SK-N-SH treated with all-trans-retinoic acid at 6 μM for 48 hours (cell line): ENCODE measurements at regions not wholly inside any gene's neighbourhood (a gene's known extent, or its start where the extent isn't known, plus 50 kb on each side); places are given as distances from the start of the nearest gene placed in this dataset.

Experiments
- ATAC-seq: fragments of 200-7000 bp; cut with Tn5 transposase; 3 replicates; pipeline ENCODE4 v1.9.1; 2020; ENCODE audit warnings: mild to moderate bottlenecking, moderate library complexity
- ARNTL ChIP-seq: fragments of 450-650 bp; formaldehyde crosslinking; IDR thresholded peaks from 2 replicates; pipeline ENCODE4 v1.5.0; 2020; ENCODE audit warnings: low read depth, mild to moderate bottlenecking, moderate library complexity, borderline replicate concordance
- BACH2 ChIP-seq: fragments of 250-450 bp; sonication (Bioruptor Pico); IDR thresholded peaks from 2 replicates; pipeline ENCODE4 v1.9.0; 2021; ENCODE audit warnings: mild to moderate bottlenecking, borderline replicate concordance
- CSDC2 ChIP-seq: fragments of 250-450 bp; sonication (Bioruptor Pico); IDR thresholded peaks from 2 replicates; pipeline ENCODE4 v1.5.0; 2020; ENCODE audit warnings: mild to moderate bottlenecking, moderate library complexity
- ESRRG ChIP-seq: fragments of 250-450 bp; sonication (Bioruptor Pico); IDR thresholded peaks from 2 replicates; pipeline ENCODE4 v1.6.1; 2021; ENCODE audit warnings: mild to moderate bottlenecking
- ISL1 ChIP-seq: fragments of 250-450 bp; sonication (Bioruptor Pico); IDR thresholded peaks from 2 replicates; pipeline ENCODE4 v2.1.2; 2022; ENCODE audit warnings: mild to moderate bottlenecking, moderate library complexity
- OSR1 ChIP-seq: fragments of 250-450 bp; sonication (Bioruptor Pico); IDR thresholded peaks from 2 replicates; pipeline ENCODE4 v1.8.0; 2022; ENCODE audit warnings: moderate library complexity, mild to moderate bottlenecking, inconsistent platforms
- RARB ChIP-seq: fragments of 250-450 bp; sonication (Bioruptor Pico); IDR thresholded peaks from 2 replicates; pipeline ENCODE4 v1.8.0; 2021; ENCODE audit warnings: mild to moderate bottlenecking, moderate library complexity
- SNAI2 ChIP-seq: fragments of 250-450 bp; sonication (Bioruptor Pico); IDR thresholded peaks from 2 replicates; pipeline ENCODE4 v1.5.0; 2020; ENCODE audit warnings: mild to moderate bottlenecking, moderate library complexity
- TOX ChIP-seq: fragments of 250-450 bp; sonication (Bioruptor Pico); IDR thresholded peaks from 2 replicates; pipeline ENCODE4 v1.8.0; 2021; ENCODE audit warnings: mild to moderate bottlenecking, moderate library complexity, borderline replicate concordance
- ZFP30 ChIP-seq: fragments of 450-650 bp; formaldehyde crosslinking; IDR thresholded peaks from 2 replicates; pipeline ENCODE4 v1.5.0; 2022; ENCODE audit warnings: mild to moderate bottlenecking, moderate library complexity
- ZNF70 ChIP-seq: fragments of 450-650 bp; formaldehyde crosslinking; IDR thresholded peaks from 2 replicates; pipeline ENCODE4 v1.5.0; 2020; ENCODE audit warnings: mild to moderate bottlenecking, moderate library complexity
- ZNF8 ChIP-seq: fragments of 450-650 bp; formaldehyde crosslinking; IDR thresholded peaks from 2 replicates; pipeline ENCODE4 v1.5.0; 2020; ENCODE audit warnings: mild to moderate bottlenecking, moderate library complexity
- TF ChIP-seq, protein P1 (sequence below): fragments of 250-450 bp; sonication (Bioruptor Pico); IDR thresholded peaks from 2 replicates; pipeline ENCODE4 v1.8.0; 2021; ENCODE audit warnings: low read depth, mild to moderate bottlenecking, moderate library complexity, borderline replicate concordance
- TF ChIP-seq, protein P2 (sequence below): fragments of 250-450 bp; sonication (Bioruptor Pico); IDR thresholded peaks from 2 replicates; pipeline ENCODE4 v1.5.1; 2021; ENCODE audit warnings: mild to moderate bottlenecking, moderate library complexity
- TF ChIP-seq, protein P3 (sequence below): fragments of 250-450 bp; sonication (Bioruptor Pico); IDR thresholded peaks from 2 replicates; pipeline ENCODE4 v1.5.1; 2020; ENCODE audit warnings: low read depth, mild to moderate bottlenecking, moderate library complexity
- TF ChIP-seq, protein P4 (sequence below): fragments of 250-450 bp; sonication (Bioruptor Pico); IDR thresholded peaks from 2 replicates; pipeline ENCODE4 v1.5.0; 2020; ENCODE audit warnings: mild to moderate bottlenecking, moderate library complexity

DNA sequence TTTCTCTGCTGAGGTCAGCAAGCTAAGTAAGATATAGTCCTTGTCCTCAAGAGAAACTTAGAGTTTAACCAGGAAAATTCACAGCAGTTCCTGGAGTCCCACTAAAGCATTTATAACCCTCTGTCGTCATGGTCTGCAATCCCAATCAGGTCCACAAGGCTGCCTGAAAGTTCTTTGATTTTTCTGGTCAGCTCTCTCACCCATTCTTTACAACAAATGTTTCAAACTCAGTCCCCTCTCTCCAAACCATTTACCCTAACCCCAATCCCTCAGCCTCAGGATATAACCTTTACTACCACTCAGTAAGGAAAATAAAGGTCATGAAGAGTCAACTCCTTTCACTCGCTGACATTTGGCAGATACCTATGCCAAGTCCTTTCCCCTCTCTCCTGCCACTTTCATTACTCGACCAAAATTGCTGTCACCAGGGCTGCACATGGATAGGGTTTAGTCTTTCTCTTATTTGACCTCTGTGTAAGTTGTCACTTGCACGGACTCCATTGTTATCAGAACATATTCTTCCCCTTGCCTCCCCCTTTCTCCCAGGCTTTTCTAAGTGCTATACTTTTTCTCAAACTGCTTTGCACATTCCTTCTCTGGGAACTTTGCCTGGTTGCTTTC lies 936.6 kb downstream of the NR2F1-AS1 start (continued):
- TF ChIP-seq, protein P1, sequence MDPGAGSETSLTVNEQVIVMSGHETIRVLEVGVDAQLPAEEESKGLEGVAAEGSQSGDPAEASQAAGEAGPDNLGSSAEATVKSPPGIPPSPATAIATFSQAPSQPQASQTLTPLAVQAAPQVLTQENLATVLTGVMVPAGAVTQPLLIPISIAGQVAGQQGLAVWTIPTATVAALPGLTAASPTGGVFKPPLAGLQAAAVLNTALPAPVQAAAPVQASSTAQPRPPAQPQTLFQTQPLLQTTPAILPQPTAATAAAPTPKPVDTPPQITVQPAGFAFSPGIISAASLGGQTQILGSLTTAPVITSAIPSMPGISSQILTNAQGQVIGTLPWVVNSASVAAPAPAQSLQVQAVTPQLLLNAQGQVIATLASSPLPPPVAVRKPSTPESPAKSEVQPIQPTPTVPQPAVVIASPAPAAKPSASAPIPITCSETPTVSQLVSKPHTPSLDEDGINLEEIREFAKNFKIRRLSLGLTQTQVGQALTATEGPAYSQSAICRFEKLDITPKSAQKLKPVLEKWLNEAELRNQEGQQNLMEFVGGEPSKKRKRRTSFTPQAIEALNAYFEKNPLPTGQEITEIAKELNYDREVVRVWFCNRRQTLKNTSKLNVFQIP (CRISPR knock-in tag) = no peak
- no peak for TF ChIP-seq ESRRG
- TF ChIP-seq, protein P2, sequence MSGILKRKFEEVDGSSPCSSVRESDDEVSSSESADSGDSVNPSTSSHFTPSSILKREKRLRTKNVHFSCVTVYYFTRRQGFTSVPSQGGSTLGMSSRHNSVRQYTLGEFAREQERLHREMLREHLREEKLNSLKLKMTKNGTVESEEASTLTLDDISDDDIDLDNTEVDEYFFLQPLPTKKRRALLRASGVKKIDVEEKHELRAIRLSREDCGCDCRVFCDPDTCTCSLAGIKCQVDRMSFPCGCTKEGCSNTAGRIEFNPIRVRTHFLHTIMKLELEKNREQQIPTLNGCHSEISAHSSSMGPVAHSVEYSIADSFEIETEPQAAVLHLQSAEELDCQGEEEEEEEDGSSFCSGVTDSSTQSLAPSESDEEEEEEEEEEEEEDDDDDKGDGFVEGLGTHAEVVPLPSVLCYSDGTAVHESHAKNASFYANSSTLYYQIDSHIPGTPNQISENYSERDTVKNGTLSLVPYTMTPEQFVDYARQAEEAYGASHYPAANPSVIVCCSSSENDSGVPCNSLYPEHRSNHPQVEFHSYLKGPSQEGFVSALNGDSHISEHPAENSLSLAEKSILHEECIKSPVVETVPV = no peak
- TF ChIP-seq OSR1 (CRISPR knock-in tag) = no peak

DNA sequence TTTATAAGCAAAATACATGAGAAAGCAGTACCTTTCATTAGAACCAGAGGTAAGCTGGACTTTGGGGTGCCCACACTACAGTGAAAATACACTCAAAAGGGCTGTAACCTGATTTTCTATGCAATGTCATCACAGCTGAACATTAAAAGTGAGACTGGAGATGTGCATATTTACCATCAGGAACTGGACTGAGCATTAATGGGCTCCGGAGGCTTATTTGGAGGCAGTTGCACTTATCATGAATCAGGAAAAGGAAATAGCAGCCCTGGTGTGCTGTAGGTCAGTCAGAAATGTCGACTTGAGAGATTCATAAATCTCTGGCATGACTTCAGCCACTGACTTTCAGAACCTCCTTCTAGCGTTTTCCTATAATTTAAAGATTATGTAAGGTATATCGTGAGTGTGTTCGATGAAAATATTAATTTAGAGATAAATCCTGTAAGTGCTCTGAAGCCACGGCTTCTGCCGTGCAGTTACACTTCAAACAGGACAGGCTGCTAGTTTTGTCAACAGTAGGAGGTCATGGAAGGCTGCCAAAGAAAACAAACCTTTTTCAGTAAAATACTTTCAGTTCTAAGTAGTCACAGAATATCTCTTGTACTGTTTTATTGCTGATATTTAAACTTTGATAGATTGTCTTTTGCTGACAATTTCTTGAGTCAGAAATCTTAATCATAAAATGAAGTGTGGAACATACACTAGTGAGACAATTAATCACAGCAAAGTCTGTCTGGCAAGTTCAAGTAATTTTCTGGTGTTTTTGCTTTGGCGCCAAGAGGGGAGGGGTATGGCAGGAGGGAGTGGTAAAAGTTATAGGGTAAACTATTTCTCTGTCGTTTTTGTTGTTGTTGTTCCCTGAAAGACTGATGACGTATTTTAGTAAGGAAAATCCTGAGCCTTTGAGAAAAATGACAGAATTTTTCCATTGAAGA lies 939.7 kb downstream of the NR2F1-AS1 start:
- peak; percentile 91 for ATAC-seq
- TF ChIP-seq, protein P3, sequence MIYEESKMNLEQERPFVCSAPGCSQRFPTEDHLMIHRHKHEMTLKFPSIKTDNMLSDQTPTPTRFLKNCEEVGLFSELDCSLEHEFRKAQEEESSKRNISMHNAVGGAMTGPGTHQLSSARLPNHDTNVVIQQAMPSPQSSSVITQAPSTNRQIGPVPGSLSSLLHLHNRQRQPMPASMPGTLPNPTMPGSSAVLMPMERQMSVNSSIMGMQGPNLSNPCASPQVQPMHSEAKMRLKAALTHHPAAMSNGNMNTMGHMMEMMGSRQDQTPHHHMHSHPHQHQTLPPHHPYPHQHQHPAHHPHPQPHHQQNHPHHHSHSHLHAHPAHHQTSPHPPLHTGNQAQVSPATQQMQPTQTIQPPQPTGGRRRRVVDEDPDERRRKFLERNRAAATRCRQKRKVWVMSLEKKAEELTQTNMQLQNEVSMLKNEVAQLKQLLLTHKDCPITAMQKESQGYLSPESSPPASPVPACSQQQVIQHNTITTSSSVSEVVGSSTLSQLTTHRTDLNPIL (CRISPR knock-in tag) = no peak
- peak; percentile 66 for TF ChIP-seq ISL1 (CRISPR knock-in tag)
- TF ChIP-seq, protein P4, sequence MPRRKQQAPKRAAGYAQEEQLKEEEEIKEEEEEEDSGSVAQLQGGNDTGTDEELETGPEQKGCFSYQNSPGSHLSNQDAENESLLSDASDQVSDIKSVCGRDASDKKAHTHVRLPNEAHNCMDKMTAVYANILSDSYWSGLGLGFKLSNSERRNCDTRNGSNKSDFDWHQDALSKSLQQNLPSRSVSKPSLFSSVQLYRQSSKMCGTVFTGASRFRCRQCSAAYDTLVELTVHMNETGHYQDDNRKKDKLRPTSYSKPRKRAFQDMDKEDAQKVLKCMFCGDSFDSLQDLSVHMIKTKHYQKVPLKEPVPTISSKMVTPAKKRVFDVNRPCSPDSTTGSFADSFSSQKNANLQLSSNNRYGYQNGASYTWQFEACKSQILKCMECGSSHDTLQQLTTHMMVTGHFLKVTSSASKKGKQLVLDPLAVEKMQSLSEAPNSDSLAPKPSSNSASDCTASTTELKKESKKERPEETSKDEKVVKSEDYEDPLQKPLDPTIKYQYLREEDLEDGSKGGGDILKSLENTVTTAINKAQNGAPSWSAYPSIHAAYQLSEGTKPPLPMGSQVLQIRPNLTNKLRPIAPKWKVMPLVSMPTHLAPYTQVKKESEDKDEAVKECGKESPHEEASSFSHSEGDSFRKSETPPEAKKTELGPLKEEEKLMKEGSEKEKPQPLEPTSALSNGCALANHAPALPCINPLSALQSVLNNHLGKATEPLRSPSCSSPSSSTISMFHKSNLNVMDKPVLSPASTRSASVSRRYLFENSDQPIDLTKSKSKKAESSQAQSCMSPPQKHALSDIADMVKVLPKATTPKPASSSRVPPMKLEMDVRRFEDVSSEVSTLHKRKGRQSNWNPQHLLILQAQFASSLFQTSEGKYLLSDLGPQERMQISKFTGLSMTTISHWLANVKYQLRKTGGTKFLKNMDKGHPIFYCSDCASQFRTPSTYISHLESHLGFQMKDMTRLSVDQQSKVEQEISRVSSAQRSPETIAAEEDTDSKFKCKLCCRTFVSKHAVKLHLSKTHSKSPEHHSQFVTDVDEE (CRISPR knock-in tag) = peak; percentile 60
- TF ChIP-seq, protein P2 = no peak

DNA sequence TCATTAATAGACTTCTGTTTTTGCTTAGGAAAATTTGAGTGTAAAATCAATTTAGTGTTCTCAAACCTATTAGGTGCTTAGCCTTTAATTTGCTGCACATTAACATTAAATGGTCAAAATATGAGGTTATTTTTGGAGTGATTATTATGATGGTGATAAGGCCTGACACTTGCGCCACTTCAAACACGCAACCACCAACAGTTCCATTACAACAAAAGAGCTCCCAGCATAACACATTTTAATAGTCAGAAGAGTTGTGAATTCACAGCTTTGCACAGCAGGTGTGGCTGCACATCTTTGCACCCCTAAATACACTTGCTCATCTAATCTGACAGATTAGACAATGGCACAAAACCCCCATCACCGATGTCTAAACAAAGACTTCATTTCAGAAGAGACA lies 940.7 kb downstream of the NR2F1-AS1 start:
- TF ChIP-seq ZNF8 (CRISPR knock-in tag) (no peak), BACH2 (CRISPR knock-in tag) (no peak), TOX (CRISPR knock-in tag) (no peak), RARB (CRISPR knock-in tag) (no peak), ISL1 (CRISPR knock-in tag) (no peak), ESRRG (no peak), ZNF70 (CRISPR knock-in tag) (no peak), OSR1 (CRISPR knock-in tag) (no peak)
- TF ChIP-seq, protein P2 = no peak
- no peak for ATAC-seq

DNA sequence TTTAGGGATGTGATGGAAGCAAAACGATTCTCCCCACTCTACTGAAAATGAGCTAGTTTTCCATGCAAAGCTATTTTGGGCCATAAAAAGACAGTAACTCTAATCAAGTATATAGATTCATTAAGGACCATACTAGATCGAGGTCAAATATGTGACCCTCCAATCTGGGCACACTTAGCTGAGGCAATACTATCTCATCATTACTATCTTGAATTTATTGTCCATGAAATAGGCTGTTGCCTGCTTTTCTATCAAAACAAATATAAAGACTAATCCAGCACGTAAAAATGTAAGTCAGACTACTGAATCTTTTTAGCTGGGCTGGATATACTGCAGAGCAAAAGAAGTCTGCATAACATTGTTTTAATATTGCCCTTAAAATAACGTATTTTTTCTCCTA lies 943.1 kb downstream of the NR2F1-AS1 start:
- no peak for TF ChIP-seq ISL1 (CRISPR knock-in tag)
- TF ChIP-seq SNAI2 (CRISPR knock-in tag) = no peak
- no peak for TF ChIP-seq CSDC2
- no peak for TF ChIP-seq ARNTL
- TF ChIP-seq ESRRG = no peak
- no peak for TF ChIP-seq ZFP30
- no peak for TF ChIP-seq TOX (CRISPR knock-in tag)
- TF ChIP-seq, protein P4 (CRISPR knock-in tag) = no peak
- no peak for TF ChIP-seq BACH2 (CRISPR knock-in tag)
- TF ChIP-seq, all 23 proteins: peak for 0
- no peak for ATAC-seq
